ENCODE measurements at regions not wholly inside any gene's neighbourhood (a gene's known extent, or its start where the extent isn't known, plus 50 kb on each side); places are given as distances from the start of the nearest gene placed in this dataset.
"Not testable (repeated sequence)": the region's sequence is repeated elsewhere in the genome, so short reads cannot be mapped to it uniquely, and the experiment has no call there.

- TF ChIP-seq CTCF, POLR2A (IDR thresholded peaks at IDR 0.05): not testable (repeated sequence)
Observed at GRCh38 chr2:87315183-87315902, 293.7 kb upstream of the PLGLB1 start.
